DND-41 (cell line): ENCODE measurements at regions not wholly inside any gene's neighbourhood (a gene's known extent, or its start where the extent isn't known, plus 50 kb on each side); places are given as distances from the start of the nearest gene placed in this dataset.

Experiments
- ATAC-seq: fragments of 200-7000 bp; cut with Tn5 transposase; 3 replicates; pipeline ENCODE4 v1.9.1; 2021; ENCODE audit warnings: low read depth; ENCODE audit not compliant: insufficient read depth
- DNase-seq: peaks from one replicate; pipeline ENCODE4 v3.0.0-alpha.2; 2020
- H2AFZ ChIP-seq: 2 replicates; pipeline ENCODE4 v1.6.0; 2012; ENCODE audit warnings: low read depth, low read length
- H3K27ac ChIP-seq: 2 replicates; pipeline ENCODE4 v1.5.1; 2012; ENCODE audit warnings: low read length, inconsistent platforms
- H3K27me3 ChIP-seq: fragments of 200-600 bp; sonication (generic); 2 replicates; pipeline ENCODE4 v1.6.0; 2012; ENCODE audit warnings: low read length, mild to moderate bottlenecking, inconsistent platforms; ENCODE audit not compliant: insufficient read depth, poor library complexity
- H3K36me3 ChIP-seq: 2 replicates; pipeline ENCODE4 v1.5.1; 2012; ENCODE audit warnings: low read length, inconsistent platforms; ENCODE audit not compliant: insufficient read depth
- H3K4me1 ChIP-seq: 2 replicates; pipeline ENCODE4 v1.5.1; 2012; ENCODE audit warnings: mild to moderate bottlenecking, low read length; ENCODE audit not compliant: insufficient read depth
- H3K4me2 ChIP-seq: 2 replicates; pipeline ENCODE4 v1.6.0; 2012; ENCODE audit warnings: mild to moderate bottlenecking, moderate library complexity, low read length, inconsistent platforms; ENCODE audit not compliant: insufficient read depth
- H3K4me3 ChIP-seq, 2 experiments: fragments of 200-600 bp in 1 of 2; shearing (Covaris generic) in 1 of 2; 2 replicates each; pipeline ENCODE4 v1.5.1; 2012 to 2016; ENCODE audit warnings: inconsistent platforms in 2 of 2, low read length in 2 of 2, mild to moderate bottlenecking in 2 of 2, low read depth in 1 of 2, moderate library complexity in 1 of 2
- H3K79me2 ChIP-seq: 2 replicates; pipeline ENCODE4 v1.6.0; 2012; ENCODE audit warnings: low read length, inconsistent platforms; ENCODE audit not compliant: insufficient read depth
- H3K9ac ChIP-seq: 2 replicates; pipeline ENCODE4 v1.6.0; 2012; ENCODE audit warnings: low read depth, mild to moderate bottlenecking, inconsistent platforms, low read length, moderate library complexity
- H3K9me3 ChIP-seq: 2 replicates; pipeline ENCODE4 v1.5.1; 2012; ENCODE audit warnings: low read length, moderate library complexity, mild to moderate bottlenecking, inconsistent platforms; ENCODE audit not compliant: insufficient read depth, severe bottlenecking
- H4K20me1 ChIP-seq: 2 replicates; pipeline ENCODE4 v1.6.0; 2012; ENCODE audit warnings: low read length; ENCODE audit not compliant: insufficient read depth
- CTCF ChIP-seq: IDR thresholded peaks from 2 replicates; pipeline ENCODE4 v1.5.1; 2012; ENCODE audit warnings: borderline replicate concordance, low read length, moderate library complexity, mild to moderate bottlenecking; ENCODE audit not compliant: poor library complexity, severe bottlenecking; ENCODE audit errors: extremely low read depth
- EZH2 ChIP-seq: IDR thresholded peaks from 3 replicates; pipeline ENCODE4 v1.6.1; 2012; ENCODE audit warnings: borderline replicate concordance, low read depth, mild to moderate bottlenecking, moderate library complexity, low read length, inconsistent platforms; ENCODE audit not compliant: severe bottlenecking

- Histone ChIP-seq H2AFZ (no peak overlapping the region), H3K4me1 (no peaks in the 10 kb centered on the region), H3K79me2 (no peaks in the 10 kb centered on the region), H3K27me3 (no peaks in the 10 kb centered on the region), H3K9me3 (no peaks in the 10 kb centered on the region), H3K4me2 (no peak overlapping the region), H3K9ac (no peak overlapping the region), H3K4me3 (no peak overlapping the region), H3K27ac (no peak overlapping the region), H4K20me1 (no peaks in the 10 kb centered on the region), H3K36me3 (no peaks in the 10 kb centered on the region)
- TF ChIP-seq CTCF (no peak), EZH2 (no peak)
- ATAC-seq (no peak), DNase-seq (no peak)
Measured at GRCh38 chr2:133943108-133943507, 310.8 kb upstream of the MGAT5 start.

- Histone ChIP-seq H3K36me3 (no peaks in the 10 kb centered on the region), H3K4me1 (no peaks in the 10 kb centered on the region), H3K27ac (no peak overlapping the region), H3K4me3 (no peak overlapping the region), H3K9me3 (no peaks in the 10 kb centered on the region), H3K9ac (no peak overlapping the region), H3K4me2 (no peak overlapping the region), H4K20me1 (no peaks in the 10 kb centered on the region), H3K79me2 (no peaks in the 10 kb centered on the region), H3K27me3 (no peaks in the 10 kb centered on the region), H2AFZ (peak overlapping the region; percentile 40; the same call in 1 of the 2 replicates)
- no peak for DNase-seq
- TF ChIP-seq EZH2: no peak
- no peak for TF ChIP-seq CTCF
- no peak for ATAC-seq
Measured at GRCh38 chr2:133945089-133945488, 308.8 kb upstream of the MGAT5 start.

- H3K4me2 ChIP-seq: no peak overlapping the region
- H3K4me1 ChIP-seq: no peaks in the 10 kb centered on the region
- no peaks in the 10 kb centered on the region for H3K79me2 ChIP-seq
- H3K9ac ChIP-seq: no peak overlapping the region
- no peak for DNase-seq
- no peaks in the 10 kb centered on the region for H3K36me3 ChIP-seq
- ATAC-seq: no peak
- no peaks in the 10 kb centered on the region for H3K27me3 ChIP-seq
- no peaks in the 10 kb centered on the region for H3K9me3 ChIP-seq
- TF ChIP-seq CTCF (no peak), EZH2 (no peak)
- H3K4me3 ChIP-seq: no peak overlapping the region
- no peaks in the 10 kb centered on the region for H4K20me1 ChIP-seq
- no peak overlapping the region for H3K27ac ChIP-seq
- H2AFZ ChIP-seq: no peak overlapping the region
Measured at GRCh38 chr2:133947057-133947456, 306.8 kb upstream of the MGAT5 start.
